GM12878 (cell line): ENCODE measurements at regions not wholly inside any gene's neighbourhood (a gene's known extent, or its start where the extent isn't known, plus 50 kb on each side); places are given as distances from the start of the nearest gene placed in this dataset.

Experiments
- ATAC-seq: fragments of 200-7000 bp; cut with Tn5 transposase; 3 replicates; pipeline ENCODE4 v1.9.1; 2020; ENCODE audit warnings: mild to moderate bottlenecking, moderate library complexity
- BruUV-seq: library from RNA; stranded (reverse); fragments of 400-500 nt; replicated peaks from 2 replicates; lab custom pipeline; 2021; lab: Mats Ljungman, UMichigan
- CTCF ChIA-PET: fragments of 300-600 bp; sonication (Branson Sonifier 250); formaldehyde crosslinking; extraction: SDS; loops from one replicate; lab custom pipeline; 2021; ENCODE audit warnings: inconsistent platforms; lab: Yijun Ruan, JAX
- POLR2A ChIA-PET: fragments of 350-600 bp; formaldehyde crosslinking; extraction: SDS; loops from one replicate; lab custom pipeline; 2021; ENCODE audit warnings: inconsistent platforms; lab: Charles Lee
- RAD21 ChIA-PET: fragments of 300-600 bp; sonication (Branson Sonifier 250); formaldehyde crosslinking; loops from one replicate; lab custom pipeline; 2023; ENCODE audit warnings: antibody characterized with exemption; ENCODE audit not compliant: unreplicated experiment; lab: Charles Lee
- SMC1A ChIA-PET: fragments of 300-600 bp; sonication (Branson Sonifier 250); formaldehyde crosslinking; loops from one replicate; lab custom pipeline; 2023; ENCODE audit not compliant: unreplicated experiment, uncharacterized antibody; lab: Charles Lee
- DNase-seq: peaks from one replicate; pipeline ENCODE4 v3.0.0-alpha.2; 2011; ENCODE audit warnings: low read depth, low spot score
- FAIRE-seq: peaks from 3 replicates; lab custom pipeline; 2011; peaks lifted over from hg19 to GRCh38; lab: Jason Lieb, UNC
- H2AFZ ChIP-seq: 2 replicates; pipeline ENCODE4 v1.6.0; 2011; ENCODE audit warnings: low read depth, low read length, control low read depth; ENCODE audit not compliant: control insufficient read depth
- H3K27ac ChIP-seq: 2 replicates; pipeline ENCODE4 v1.5.1; 2011; ENCODE audit warnings: control low read depth; ENCODE audit not compliant: control insufficient read depth, insufficient read depth
- H3K27me3 ChIP-seq, 2 experiments: replicated peaks in 1 of 2; 2 replicates each; pipeline versions ENCODE4 v1.6.0 to v1.6.1; 2011; ENCODE audit warnings: low read length in 1 of 2; ENCODE audit not compliant: control insufficient read depth in 2 of 2, insufficient read depth in 2 of 2
- H3K36me3 ChIP-seq, 2 experiments: 2 replicates each; pipeline ENCODE4 v1.5.1; 2011; ENCODE audit warnings: low read length in 1 of 2; ENCODE audit not compliant: control insufficient read depth in 2 of 2, insufficient read depth in 2 of 2
- H3K4me1 ChIP-seq: 2 replicates; pipeline ENCODE4 v1.6.1; 2011; ENCODE audit warnings: mild to moderate bottlenecking, low read length, moderate library complexity, mixed read lengths; ENCODE audit not compliant: control insufficient read depth, insufficient read depth
- H3K4me2 ChIP-seq: 2 replicates; pipeline ENCODE4 v1.6.0; 2011; ENCODE audit warnings: control low read depth; ENCODE audit not compliant: control insufficient read depth, insufficient read depth
- H3K4me3 ChIP-seq: fragments of 200-600 bp; sonication (generic); 2 replicates; pipeline ENCODE4 v1.5.1; 2016
- H3K79me2 ChIP-seq: 2 replicates; pipeline ENCODE4 v1.6.0; 2011; ENCODE audit warnings: low read length; ENCODE audit not compliant: control insufficient read depth, insufficient read depth
- H3K9ac ChIP-seq: 2 replicates; pipeline ENCODE4 v1.8.0; 2011; ENCODE audit warnings: low read length, control low read depth, mixed read lengths; ENCODE audit not compliant: control insufficient read depth, insufficient read depth
- H3K9me3 ChIP-seq: replicated peaks from 3 replicates; pipeline ENCODE4 v1.5.1; 2011; ENCODE audit warnings: mild to moderate bottlenecking, low read length; ENCODE audit not compliant: control insufficient read depth, insufficient read depth
- H4K20me1 ChIP-seq: 2 replicates; pipeline ENCODE4 v1.6.0; 2011; ENCODE audit not compliant: control insufficient read depth, insufficient read depth
- BRCA1 ChIP-seq: IDR thresholded peaks from 2 replicates; pipeline ENCODE4 v1.6.1; 2011; ENCODE audit warnings: low read depth, low read length, improper control_type of control experiment
- CBFB ChIP-seq: IDR thresholded peaks from 2 replicates; pipeline ENCODE4 v1.6.1; 2016; ENCODE audit warnings: antibody characterized with exemption, low read depth
- EED ChIP-seq: sonication (generic); IDR thresholded peaks from 2 replicates; pipeline ENCODE4 v1.6.1; 2016; ENCODE audit warnings: antibody characterized with exemption, low read depth
- GABPA ChIP-seq: IDR thresholded peaks from 2 replicates; pipeline ENCODE4 v1.6.1; 2014; ENCODE audit warnings: antibody characterized with exemption, low read depth, mild to moderate bottlenecking, inconsistent platforms
- KLF5 ChIP-seq: fragments of 450-650 bp; IDR thresholded peaks from 2 replicates; pipeline ENCODE4 v1.6.1; 2014; ENCODE audit warnings: mild to moderate bottlenecking; ENCODE audit not compliant: partially characterized antibody
- LARP7 ChIP-seq: fragments of 450-650 bp; IDR thresholded peaks from 2 replicates; pipeline ENCODE4 v1.6.1; 2017; ENCODE audit warnings: mild to moderate bottlenecking
- MEF2B ChIP-seq: fragments of 450-650 bp; IDR thresholded peaks from 2 replicates; pipeline ENCODE4 v1.6.1; 2018; ENCODE audit warnings: mild to moderate bottlenecking, moderate library complexity; ENCODE audit not compliant: partially characterized antibody, poor library complexity, severe bottlenecking
- PAX5 ChIP-seq: IDR thresholded peaks from 2 replicates; pipeline ENCODE4 v1.6.1; 2011; ENCODE audit warnings: low read depth, low read length, borderline replicate concordance
- SMC3 ChIP-seq: IDR thresholded peaks from 2 replicates; pipeline ENCODE4 v1.6.1; 2011; ENCODE audit warnings: low read length, improper control_type of control experiment, borderline replicate concordance
- ZNF384 ChIP-seq: IDR thresholded peaks from 2 replicates; pipeline ENCODE4 v1.6.1; 2012; ENCODE audit warnings: low read depth, mild to moderate bottlenecking, low read length, improper control_type of control experiment, borderline replicate concordance
- WGBS: methylation state at CpG from one replicate; pipeline ENCODE4 v1.1.6; 2016; ENCODE audit warnings: low lambda C conversion rate; ENCODE audit not compliant: insufficient replicate concordance, insufficient coverage; ENCODE audit errors: missing lambda C conversion rate; 5-methylcytosine and 5-hydroxymethylcytosine counted together
- in situ Hi-C: fragments of 300-500 bp; cut with MboI; formaldehyde crosslinking; loops from 9 replicates; pipeline ENCODE4 v1.14.3; 2018; ENCODE audit warnings: mixed read lengths
- intact Hi-C: fragments of 100-400 bp; cut with micrococcal nuclease; formaldehyde crosslinking; loops from one replicate; pipeline ENCODE4 v1.14.2; 2022; ENCODE audit not compliant: unreplicated experiment
- TF ChIP-seq, protein P1 (sequence below): fragments of 150-350 bp; IDR thresholded peaks from 2 replicates; pipeline ENCODE4 v1.6.1; 2016; ENCODE audit warnings: low read depth, low read length

DNA sequence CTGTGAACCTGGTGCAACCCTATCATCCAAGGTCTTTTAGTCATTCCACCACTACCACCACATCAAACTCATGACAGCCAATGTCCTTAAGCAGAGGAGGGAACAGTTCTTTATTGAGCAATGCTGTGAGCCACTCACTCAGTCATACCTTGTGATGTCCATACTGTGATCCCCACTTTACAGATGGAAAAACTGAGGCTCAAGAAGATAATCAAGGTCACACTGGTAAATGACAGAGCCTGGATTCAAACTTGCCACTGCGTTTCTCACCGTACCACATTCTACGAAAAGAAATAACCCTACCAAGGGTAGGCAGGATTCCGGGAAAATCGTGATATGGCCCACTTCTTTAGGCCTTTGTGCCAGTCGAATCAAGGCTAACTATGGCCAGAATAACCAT lies 172.6 kb downstream of the CCT6B start:
- Histone ChIP-seq H3K9ac (no peak overlapping the region), H2AFZ (no peak overlapping the region), H3K9me3 (no peaks in the 10 kb centered on the region), H3K4me3 (no peak overlapping the region), H3K79me2 (no peaks in the 10 kb centered on the region), H3K36me3 (no peaks in the 10 kb centered on the region), H3K27ac (no peak overlapping the region), H3K27me3 (peaks cover 0 to 3% of the 10 kb centered on the region in 2 experiments; a peak in 1 of 4 replicates), H3K4me2 (no peak overlapping the region), H3K4me1 (no peaks in the 10 kb centered on the region), H4K20me1 (no peaks in the 10 kb centered on the region)
- 2% methylated on average over 6 of the region's 6 CpGs for WGBS
- ATAC-seq (no peak), DNase-seq (no peak), FAIRE-seq (no peak)
- TF ChIP-seq MEF2B, result no peak
- TF ChIP-seq PAX5, result no peak
- no peak for TF ChIP-seq ZNF384
- TF ChIP-seq LARP7, result no peak
- TF ChIP-seq, protein P1, sequence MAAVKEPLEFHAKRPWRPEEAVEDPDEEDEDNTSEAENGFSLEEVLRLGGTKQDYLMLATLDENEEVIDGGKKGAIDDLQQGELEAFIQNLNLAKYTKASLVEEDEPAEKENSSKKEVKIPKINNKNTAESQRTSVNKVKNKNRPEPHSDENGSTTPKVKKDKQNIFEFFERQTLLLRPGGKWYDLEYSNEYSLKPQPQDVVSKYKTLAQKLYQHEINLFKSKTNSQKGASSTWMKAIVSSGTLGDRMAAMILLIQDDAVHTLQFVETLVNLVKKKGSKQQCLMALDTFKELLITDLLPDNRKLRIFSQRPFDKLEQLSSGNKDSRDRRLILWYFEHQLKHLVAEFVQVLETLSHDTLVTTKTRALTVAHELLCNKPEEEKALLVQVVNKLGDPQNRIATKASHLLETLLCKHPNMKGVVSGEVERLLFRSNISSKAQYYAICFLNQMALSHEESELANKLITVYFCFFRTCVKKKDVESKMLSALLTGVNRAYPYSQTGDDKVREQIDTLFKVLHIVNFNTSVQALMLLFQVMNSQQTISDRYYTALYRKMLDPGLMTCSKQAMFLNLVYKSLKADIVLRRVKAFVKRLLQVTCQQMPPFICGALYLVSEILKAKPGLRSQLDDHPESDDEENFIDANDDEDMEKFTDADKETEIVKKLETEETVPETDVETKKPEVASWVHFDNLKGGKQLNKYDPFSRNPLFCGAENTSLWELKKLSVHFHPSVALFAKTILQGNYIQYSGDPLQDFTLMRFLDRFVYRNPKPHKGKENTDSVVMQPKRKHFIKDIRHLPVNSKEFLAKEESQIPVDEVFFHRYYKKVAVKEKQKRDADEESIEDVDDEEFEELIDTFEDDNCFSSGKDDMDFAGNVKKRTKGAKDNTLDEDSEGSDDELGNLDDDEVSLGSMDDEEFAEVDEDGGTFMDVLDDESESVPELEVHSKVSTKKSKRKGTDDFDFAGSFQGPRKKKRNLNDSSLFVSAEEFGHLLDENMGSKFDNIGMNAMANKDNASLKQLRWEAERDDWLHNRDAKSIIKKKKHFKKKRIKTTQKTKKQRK, result no peak
- TF ChIP-seq BRCA1, result no peak
- no peak for TF ChIP-seq CBFB
- no peak for TF ChIP-seq SMC3
- TF ChIP-seq KLF5, result no peak
- TF ChIP-seq EED, result no peak
- TF ChIP-seq GABPA, result no peak
- POLR2A ChIA-PET, result no interaction called here
- in situ Hi-C loops, result no loop called here
- RAD21 ChIA-PET, result no interaction called here
- CTCF ChIA-PET, result no interaction called here
- SMC1A ChIA-PET, result no interaction called here
- intact Hi-C loops, result no loop called here
- BruUV-seq, result no TSS peak
